ENCODE measurements at regions not wholly inside any gene's neighbourhood (a gene's known extent, or its start where the extent isn't known, plus 50 kb on each side); places are given as distances from the start of the nearest gene placed in this dataset.

DNA sequence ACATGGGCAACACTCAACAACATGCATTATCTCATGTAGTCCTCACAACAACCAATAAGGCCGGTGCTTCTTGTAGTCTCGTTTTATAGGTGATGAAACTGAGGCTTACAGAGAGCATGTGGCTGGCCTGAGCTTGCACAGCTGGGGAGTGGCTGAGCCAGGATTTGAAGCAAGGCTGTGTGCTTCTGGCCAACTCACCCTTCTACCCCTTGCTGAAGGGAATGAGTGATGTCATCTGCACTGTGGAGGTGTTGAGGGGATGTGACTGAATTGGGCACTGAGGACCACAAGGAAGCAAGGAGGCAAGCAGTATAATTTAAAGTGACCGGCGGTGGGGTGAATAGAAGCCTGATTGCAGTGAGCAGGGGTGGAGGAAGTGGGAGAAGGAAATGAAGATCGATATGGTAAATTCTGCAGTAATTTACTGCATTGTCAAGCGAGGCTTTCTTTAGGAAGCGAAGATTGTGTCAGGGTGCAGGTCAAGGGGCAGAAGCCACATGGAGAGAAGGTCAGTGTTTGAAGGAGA, 62.3 kb downstream of the MINAR1 start:
- WGBS, 2 experiments (ENCODE audit: extremely low coverage in 1 of 2, insufficient coverage in 1 of 2, insufficient read length in 1 of 2, insufficient replicate concordance in 2 of 2, low coverage in 1 of 2, low lambda C conversion rate in 2 of 2, missing lambda C conversion rate in 1 of 2) = 90% methylated on average over 7 of the region's 7 CpGs; no CpG with 5 or more reads in 1 of the 2 experiments
- no peaks in the 10 kb centered on the region for H3K79me2 ChIP-seq (ENCODE audit: control insufficient read depth in 1 of 2, insufficient read depth in 2 of 2, low read length in 2 of 2)
- H3K4me2 ChIP-seq (ENCODE audit: insufficient read depth in 1 of 2, low read depth in 2 of 2, low read length in 2 of 2) = no peak overlapping the region
- no peak overlapping the region for H3K4ac ChIP-seq (replicated peaks; ENCODE audit: insufficient read length, low read depth, low read length)
- no peak overlapping the region for H3K56ac ChIP-seq (replicated peaks; ENCODE audit: insufficient read length, low read depth, low read length)
- 0 out of 2 replicates have a peak overlapping the region, but pooled peaks have one; percentile 51 for H2BK20ac ChIP-seq (ENCODE audit: low read length)
- H4K8ac ChIP-seq (ENCODE audit: extremely low read depth, insufficient read depth, low read length) = peak overlapping the region; percentile 59; the same call in 1 of the 2 replicates
- H3K36me3 ChIP-seq (ENCODE audit: control insufficient read depth in 2 of 4, insufficient read depth in 4 of 4, low read length in 3 of 4) = no peaks in the 10 kb centered on the region
- no peak overlapping the region for H4K91ac ChIP-seq (replicated peaks; ENCODE audit: insufficient read length, low read length)
- H3K27me3 ChIP-seq (replicated peaks in 1 of 4; ENCODE audit: control insufficient read depth in 3 of 4, extremely low read depth in 1 of 4, insufficient read depth in 3 of 4, low read length in 3 of 4) = no peaks in the 10 kb centered on the region
- peaks cover 4% of the 10 kb centered on the region; the same call in 1 of the 2 replicates for H3K23me2 ChIP-seq (ENCODE audit: low read depth, low read length)
- DNase-seq (ENCODE audit: low read depth in 1 of 2, low spot score in 2 of 2) (no peak), FAIRE-seq (no peak)
- no peak overlapping the region for H2AK5ac ChIP-seq (ENCODE audit: low read depth, low read length)
- no peaks in the 10 kb centered on the region for H3K9me3 ChIP-seq (ENCODE audit: insufficient read depth in 2 of 2, low read depth in 1 of 2, low read length in 1 of 2)
- H3K9ac ChIP-seq (replicated peaks in 1 of 4; ENCODE audit: extremely low read depth in 1 of 4, low read depth in 3 of 4, low read length in 3 of 4) = no peak overlapping the region; a peak in 1 of 7 replicates
- no peak overlapping the region for H3K18ac ChIP-seq (ENCODE audit: extremely low read depth, low read length)
- no peak overlapping the region for H2BK15ac ChIP-seq (ENCODE audit: low read length)
- peaks cover 2 to 10% (median 4%) of the 10 kb centered on the region in 4 experiments; a peak in 6 of 7 replicates for H3K4me1 ChIP-seq (replicated peaks in 1 of 4; ENCODE audit: control insufficient read depth in 3 of 4, insufficient read depth in 4 of 4, low read length in 3 of 4)
- H2BK120ac ChIP-seq (replicated peaks; ENCODE audit: low read depth, low read length) = no peak overlapping the region
- TF ChIP-seq RBBP5 (IDR thresholded peaks at IDR 0.05; ENCODE audit: borderline replicate concordance, low read depth, low read length) (no peak), E2F6 (IDR thresholded peaks at IDR 0.05) (peak; percentile 37; the same call in 1 of the 2 replicates)
- no peak overlapping the region for H4K5ac ChIP-seq (ENCODE audit: insufficient read length, low read depth, low read length)
- no peak overlapping the region; the same call in 1 of the 2 replicates for H2BK5ac ChIP-seq (ENCODE audit: low read depth, low read length)
- no peak overlapping the region for H3K27ac ChIP-seq (ENCODE audit: low read depth, low read length)
- POLR2A ChIA-PET (ENCODE audit: partially characterized antibody) = no interaction called here
- peaks cover 0 to 1% of the 10 kb centered on the region in 2 experiments for H4K20me1 ChIP-seq (replicated peaks in 1 of 2; ENCODE audit: control insufficient read depth in 1 of 2, insufficient read depth in 2 of 2, low read length in 2 of 2)
- H2AFZ ChIP-seq (ENCODE audit: low read length) = no peak overlapping the region
- H3K79me1 ChIP-seq (ENCODE audit: low read depth, low read length) = no peaks in the 10 kb centered on the region
- no peak overlapping the region for H3K23ac ChIP-seq (ENCODE audit: insufficient read length)
- H2BK12ac ChIP-seq (ENCODE audit: low read depth, low read length) = peak overlapping the region; percentile 20; the same call in 1 of the 2 replicates
- H3K14ac ChIP-seq (ENCODE audit: insufficient read length) = no peak overlapping the region
- no peak overlapping the region for H3K4me3 ChIP-seq (ENCODE audit: extremely low read depth in 1 of 4, insufficient read depth in 2 of 4, low read depth in 3 of 4, low read length in 4 of 4)
- CTCF ChIA-PET (ENCODE audit: partially characterized antibody) = interaction anchor here (0.6 kb wide), 1 partner anchor 44 kb away, joined by 5 read pairs; no protein-coding TSS in a partner anchor

Measured in H1 (cell line).